ENCODE measurements at regions not wholly inside any gene's neighbourhood (a gene's known extent, or its start where the extent isn't known, plus 50 kb on each side); places are given as distances from the start of the nearest gene placed in this dataset.

GRCh38 chr21:35543746-35544145, 494.6 kb upstream of the RUNX1 start:
- no peak for TF ChIP-seq CTCF (IDR thresholded peaks at IDR 0.05)
- no peak for TF ChIP-seq POLR2A (IDR thresholded peaks at IDR 0.05)
